ENCODE measurements at regions not wholly inside any gene's neighbourhood (a gene's known extent, or its start where the extent isn't known, plus 50 kb on each side); places are given as distances from the start of the nearest gene placed in this dataset.

- 77 to 90% methylated on average over 2 of the region's 2 CpGs for WGBS, 2 donors
These were observed 407.8 kb downstream of the TUSC7 start for GRCh38 chr3:117117188-117117936.

DNA sequence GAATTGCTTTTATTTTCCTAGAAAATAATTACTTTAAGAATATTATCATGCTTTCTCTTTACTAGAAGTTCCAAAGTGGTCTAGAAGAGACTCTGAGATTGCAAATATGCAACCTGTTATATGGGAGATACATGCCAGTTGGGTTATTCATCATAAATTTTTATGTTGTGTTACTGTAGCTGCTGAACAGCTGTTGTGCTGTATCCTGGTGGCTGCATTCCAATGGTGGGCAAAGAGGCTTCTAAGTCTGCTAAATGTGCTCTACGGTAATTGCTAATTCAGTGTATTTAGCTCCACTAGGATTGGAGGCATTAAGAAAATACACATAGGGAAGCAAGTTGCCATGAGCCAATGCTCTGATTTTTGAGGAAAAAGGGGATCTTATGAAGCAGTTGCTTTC lies 409.0 kb downstream of the TUSC7 start:
- DNase-seq: no peak
- 86 to 94% methylated on average over 1 of the region's 1 CpG for WGBS, 2 donors
- H3K36me3 ChIP-seq (ENCODE audit: control insufficient read depth in 4 of 4, insufficient read depth in 4 of 4, low read length in 4 of 4): no peaks in the 10 kb centered on the region
- H3K27ac ChIP-seq (ENCODE audit: low read depth in 1 of 2, low read length in 1 of 2): no peak overlapping the region
- H3K4me1 ChIP-seq (ENCODE audit: control insufficient read depth in 5 of 5, insufficient read depth in 5 of 5, low read length in 5 of 5): no peaks in the 10 kb centered on the region
- no peaks in the 10 kb centered on the region for H3K9me3 ChIP-seq (ENCODE audit: control insufficient read depth in 4 of 4, insufficient read depth in 3 of 4, low read length in 3 of 4)
- no peak for ATAC-seq (ENCODE audit: insufficient read depth, low FRiP score)
- no peak for TF ChIP-seq CTCF (IDR thresholded peaks at IDR 0.05; ENCODE audit: control extremely low read depth, extremely low read depth)
- H3K9ac ChIP-seq (ENCODE audit: insufficient read depth in 1 of 2, low read length in 2 of 2): no peak overlapping the region
- no peak overlapping the region for H3K4me3 ChIP-seq
- H3K27me3 ChIP-seq (ENCODE audit: control insufficient read depth in 3 of 3, insufficient read depth in 3 of 3, low read length in 2 of 3): no peaks in the 10 kb centered on the region

More at GRCh38 chr3:117117188-117117936, 407.8 kb downstream of the TUSC7 start:
- ATAC-seq (ENCODE audit: insufficient read depth, low FRiP score): no peak
- H3K4me3 ChIP-seq: no peak overlapping the region
- H3K9ac ChIP-seq (ENCODE audit: insufficient read depth in 1 of 2, low read length in 2 of 2): no peak overlapping the region
- no peak overlapping the region for H3K27ac ChIP-seq (ENCODE audit: low read depth in 1 of 2, low read length in 1 of 2)
- no peaks in the 10 kb centered on the region for H3K27me3 ChIP-seq (ENCODE audit: control insufficient read depth in 3 of 3, insufficient read depth in 3 of 3, low read length in 2 of 3)
- H3K36me3 ChIP-seq (ENCODE audit: control insufficient read depth in 4 of 4, insufficient read depth in 4 of 4, low read length in 4 of 4): no peaks in the 10 kb centered on the region
- no peaks in the 10 kb centered on the region for H3K4me1 ChIP-seq (ENCODE audit: control insufficient read depth in 5 of 5, insufficient read depth in 5 of 5, low read length in 5 of 5)
- H3K9me3 ChIP-seq (ENCODE audit: control insufficient read depth in 4 of 4, insufficient read depth in 3 of 4, low read length in 3 of 4): no peaks in the 10 kb centered on the region
- TF ChIP-seq CTCF (IDR thresholded peaks at IDR 0.05; ENCODE audit: control extremely low read depth, extremely low read depth): no peak
- no peak for DNase-seq

GRCh38 chr3:117120014-117120413 lies 410.4 kb downstream of the TUSC7 start:
- no peaks in the 10 kb centered on the region for H3K36me3 ChIP-seq (ENCODE audit: control insufficient read depth in 4 of 4, insufficient read depth in 4 of 4, low read length in 4 of 4)
- H3K27me3 ChIP-seq (ENCODE audit: control insufficient read depth in 3 of 3, insufficient read depth in 3 of 3, low read length in 2 of 3): no peaks in the 10 kb centered on the region
- 88 to 90% methylated on average over 1 of the region's 1 CpG for WGBS, 2 donors
- no peak for DNase-seq
- no peaks in the 10 kb centered on the region for H3K4me1 ChIP-seq (ENCODE audit: control insufficient read depth in 5 of 5, insufficient read depth in 5 of 5, low read length in 5 of 5)
- H3K9me3 ChIP-seq (ENCODE audit: control insufficient read depth in 4 of 4, insufficient read depth in 3 of 4, low read length in 3 of 4): no peaks in the 10 kb centered on the region
- H3K9ac ChIP-seq (ENCODE audit: insufficient read depth in 1 of 2, low read length in 2 of 2): no peak overlapping the region
- no peak overlapping the region for H3K27ac ChIP-seq (ENCODE audit: low read depth in 1 of 2, low read length in 1 of 2)
- no peak for TF ChIP-seq CTCF (IDR thresholded peaks at IDR 0.05; ENCODE audit: control extremely low read depth, extremely low read depth)
- ATAC-seq (ENCODE audit: insufficient read depth, low FRiP score): no peak
- H3K4me3 ChIP-seq: no peak overlapping the region

GRCh38 chr3:117122609-117123008 lies 413.0 kb downstream of the TUSC7 start:
- H3K36me3 ChIP-seq (ENCODE audit: control insufficient read depth in 4 of 4, insufficient read depth in 4 of 4, low read length in 4 of 4): no peaks in the 10 kb centered on the region
- DNase-seq (no peak), ATAC-seq (ENCODE audit: insufficient read depth, low FRiP score) (no peak)
- H3K9ac ChIP-seq (ENCODE audit: insufficient read depth in 1 of 2, low read length in 2 of 2): no peak overlapping the region
- H3K4me1 ChIP-seq (ENCODE audit: control insufficient read depth in 5 of 5, insufficient read depth in 5 of 5, low read length in 5 of 5): no peaks in the 10 kb centered on the region
- TF ChIP-seq CTCF (IDR thresholded peaks at IDR 0.05; ENCODE audit: control extremely low read depth, extremely low read depth): no peak
- no peaks in the 10 kb centered on the region for H3K9me3 ChIP-seq (ENCODE audit: control insufficient read depth in 4 of 4, insufficient read depth in 3 of 4, low read length in 3 of 4)
- H3K27ac ChIP-seq (ENCODE audit: low read depth in 1 of 2, low read length in 1 of 2): no peak overlapping the region
- no peaks in the 10 kb centered on the region for H3K27me3 ChIP-seq (ENCODE audit: control insufficient read depth in 3 of 3, insufficient read depth in 3 of 3, low read length in 2 of 3)
- 56 to 74% methylated on average over 1 of the region's 1 CpG for WGBS, 2 donors
- H3K4me3 ChIP-seq: no peak overlapping the region
